H9 (cell line): ENCODE measurements at regions not wholly inside any gene's neighbourhood (a gene's known extent, or its start where the extent isn't known, plus 50 kb on each side); places are given as distances from the start of the nearest gene placed in this dataset.

Experiments used
- DNase-seq: peaks from one replicate; pipeline ENCODE4 v3.0.0-alpha.2; 2017
- H2AFZ ChIP-seq: one replicate; pipeline ENCODE4 v1.6.1; 2013; ENCODE audit warnings: mild to moderate bottlenecking, low read length, control low read depth, moderate library complexity
- H2AK5ac ChIP-seq: 2 replicates; pipeline ENCODE4 v1.6.1; 2013; ENCODE audit warnings: low read length, control low read depth, mixed read lengths; ENCODE audit not compliant: insufficient read length
- H2BK120ac ChIP-seq: one replicate; pipeline ENCODE4 v1.6.1; 2013; ENCODE audit warnings: low read depth, mild to moderate bottlenecking, low read length, control low read depth, inconsistent platforms; ENCODE audit not compliant: poor library complexity, severe bottlenecking
- H2BK12ac ChIP-seq: 2 replicates; pipeline ENCODE4 v1.6.1; 2013; ENCODE audit warnings: low read length, control low read depth, mixed read lengths, low read depth; ENCODE audit not compliant: insufficient read length
- H2BK15ac ChIP-seq: 2 replicates; pipeline ENCODE4 v1.6.1; 2013; ENCODE audit warnings: low read depth, low read length, control low read depth
- H2BK20ac ChIP-seq: one replicate; pipeline ENCODE4 v1.6.1; 2013; ENCODE audit warnings: low read depth, mild to moderate bottlenecking, low read length, control low read depth, inconsistent platforms; ENCODE audit not compliant: poor library complexity, severe bottlenecking
- H2BK5ac ChIP-seq: 2 replicates; pipeline ENCODE4 v1.6.1; 2013; ENCODE audit warnings: low read length, control low read depth, mixed read lengths; ENCODE audit not compliant: insufficient read length
- H3K14ac ChIP-seq: 2 replicates; pipeline ENCODE4 v1.6.1; 2013; ENCODE audit warnings: low read length, control low read depth; ENCODE audit not compliant: insufficient read depth
- H3K18ac ChIP-seq: 2 replicates; pipeline ENCODE4 v1.6.1; 2013; ENCODE audit warnings: low read depth, mild to moderate bottlenecking, mixed read lengths, low read length, control low read depth; ENCODE audit not compliant: insufficient read length
- H3K23ac ChIP-seq: 2 replicates; pipeline ENCODE4 v1.6.1; 2013; ENCODE audit warnings: low read length, control low read depth, mixed read lengths, low read depth; ENCODE audit not compliant: insufficient read length
- H3K23me2 ChIP-seq: 2 replicates; pipeline ENCODE4 v1.6.1; 2013; ENCODE audit warnings: low read depth, mild to moderate bottlenecking, mixed read lengths, low read length, control low read depth; ENCODE audit not compliant: insufficient read length, poor library complexity, severe bottlenecking
- H3K27ac ChIP-seq: 2 replicates; pipeline ENCODE4 v1.5.1; 2013; ENCODE audit warnings: low read length, control low read depth, mixed read lengths, low read depth; ENCODE audit not compliant: insufficient read length
- H3K27me3 ChIP-seq: 2 replicates; pipeline ENCODE4 v1.6.1; 2013; ENCODE audit warnings: low read length, control low read depth, inconsistent platforms; ENCODE audit not compliant: insufficient read depth
- H3K4ac ChIP-seq: 2 replicates; pipeline ENCODE4 v1.6.1; 2013; ENCODE audit warnings: low read depth, mild to moderate bottlenecking, control low read depth, inconsistent platforms, low read length, moderate library complexity
- H3K4me1 ChIP-seq: 2 replicates; pipeline ENCODE4 v1.6.1; 2013; ENCODE audit warnings: low read length, control low read depth, inconsistent platforms; ENCODE audit not compliant: insufficient read depth
- H3K4me2 ChIP-seq: 2 replicates; pipeline ENCODE4 v1.6.1; 2013; ENCODE audit warnings: low read length, control low read depth, mixed read lengths; ENCODE audit not compliant: insufficient read length, insufficient read depth
- H3K56ac ChIP-seq: 2 replicates; pipeline ENCODE4 v1.6.1; 2013; ENCODE audit warnings: low read depth, mild to moderate bottlenecking, mixed read lengths, low read length, control low read depth; ENCODE audit not compliant: insufficient read length
- H3K79me1 ChIP-seq: 2 replicates; pipeline ENCODE4 v1.6.1; 2013; ENCODE audit warnings: low read depth, mild to moderate bottlenecking, moderate library complexity, low read length, control low read depth, inconsistent platforms; ENCODE audit not compliant: insufficient read depth, poor library complexity, severe bottlenecking
- H3K79me2 ChIP-seq: 2 replicates; pipeline ENCODE4 v1.6.1; 2013; ENCODE audit warnings: low read length, control low read depth, inconsistent platforms; ENCODE audit not compliant: insufficient read depth
- H3K9ac ChIP-seq: 2 replicates; pipeline ENCODE4 v1.6.1; 2013; ENCODE audit warnings: low read length, control low read depth, mixed read lengths; ENCODE audit not compliant: insufficient read length; ENCODE audit errors: extremely low read depth
- H3K9me3 ChIP-seq: one replicate; pipeline ENCODE4 v1.6.1; 2013; ENCODE audit warnings: low read depth, low read length, inconsistent platforms; ENCODE audit not compliant: control insufficient read depth
- H3T11ph ChIP-seq: one replicate; pipeline ENCODE4 v1.6.1; 2013; ENCODE audit warnings: mild to moderate bottlenecking, low read length, control low read depth, inconsistent platforms
- H4K20me1 ChIP-seq: one replicate; pipeline ENCODE4 v1.6.1; 2013; ENCODE audit not compliant: control insufficient read depth, insufficient read length, insufficient read depth
- H4K5ac ChIP-seq: 2 replicates; pipeline ENCODE4 v1.6.1; 2013; ENCODE audit warnings: low read depth, mild to moderate bottlenecking, mixed read lengths, low read length, control low read depth; ENCODE audit not compliant: insufficient read length
- H4K8ac ChIP-seq: replicated peaks from 2 replicates; pipeline ENCODE4 v1.6.1; 2013; ENCODE audit warnings: low read length, control low read depth, mixed read lengths, low read depth; ENCODE audit not compliant: insufficient read length
- H4K91ac ChIP-seq: 2 replicates; pipeline ENCODE4 v1.6.1; 2013; ENCODE audit warnings: low read depth, mild to moderate bottlenecking, moderate library complexity, mixed read lengths, low read length, control low read depth; ENCODE audit not compliant: insufficient read length
- H3K27ac Mint-ChIP-seq, 3 experiments: 2 replicates in 2 of 3; 3 replicates in 1 of 3; pipeline ENCODE4 v1.8.0; 2020 to 2021; ENCODE audit warnings: mixed read lengths in 3 of 3, mild to moderate bottlenecking in 1 of 3, moderate library complexity in 1 of 3
- H3K27me3 Mint-ChIP-seq: 2 replicates; pipeline ENCODE4 v1.8.0; 2021; ENCODE audit warnings: low read depth, mild to moderate bottlenecking, moderate library complexity, mixed read lengths
- H3K36me3 Mint-ChIP-seq, 3 experiments: 2 replicates in 2 of 3; 3 replicates in 1 of 3; pipeline ENCODE4 v1.8.0; 2020 to 2021; ENCODE audit warnings: low read depth in 3 of 3, mixed read lengths in 3 of 3; ENCODE audit not compliant: insufficient read depth in 1 of 3
- H3K4me1 Mint-ChIP-seq, 2 experiments: 2 replicates each; pipeline ENCODE4 v1.8.0; 2020; ENCODE audit warnings: mixed read lengths in 2 of 2
- H3K4me3 Mint-ChIP-seq, 2 experiments: 2 replicates in 1 of 2; 3 replicates in 1 of 2; pipeline ENCODE4 v1.8.0; 2020 to 2021; ENCODE audit warnings: mild to moderate bottlenecking in 2 of 2, mixed read lengths in 2 of 2, moderate library complexity in 1 of 2
- H3K9me3 Mint-ChIP-seq, 2 experiments: 2 replicates in 1 of 2; 3 replicates in 1 of 2; pipeline ENCODE4 v1.8.0; 2020; ENCODE audit warnings: mild to moderate bottlenecking in 2 of 2, mixed read lengths in 2 of 2, moderate library complexity in 1 of 2
- WGBS: extraction: QIAGEN DNeasy Blood & Tissue Kit; methylation state at CpG from one replicate; pipeline ENCODE4 v1.1.7; 2013; ENCODE audit warnings: missing lambda C conversion rate, low lambda C conversion rate, mixed read lengths; ENCODE audit not compliant: insufficient read length; ENCODE audit errors: extremely low coverage; 5-methylcytosine and 5-hydroxymethylcytosine counted together
- TF ChIP-seq, protein P1 (sequence below): fragments of 200-600 bp; sonication (generic); conservative IDR thresholded peaks from 3 replicates; pipeline ENCODE4 v1.8.0; 2021; ENCODE audit warnings: antibody characterized with exemption, mild to moderate bottlenecking

DNA sequence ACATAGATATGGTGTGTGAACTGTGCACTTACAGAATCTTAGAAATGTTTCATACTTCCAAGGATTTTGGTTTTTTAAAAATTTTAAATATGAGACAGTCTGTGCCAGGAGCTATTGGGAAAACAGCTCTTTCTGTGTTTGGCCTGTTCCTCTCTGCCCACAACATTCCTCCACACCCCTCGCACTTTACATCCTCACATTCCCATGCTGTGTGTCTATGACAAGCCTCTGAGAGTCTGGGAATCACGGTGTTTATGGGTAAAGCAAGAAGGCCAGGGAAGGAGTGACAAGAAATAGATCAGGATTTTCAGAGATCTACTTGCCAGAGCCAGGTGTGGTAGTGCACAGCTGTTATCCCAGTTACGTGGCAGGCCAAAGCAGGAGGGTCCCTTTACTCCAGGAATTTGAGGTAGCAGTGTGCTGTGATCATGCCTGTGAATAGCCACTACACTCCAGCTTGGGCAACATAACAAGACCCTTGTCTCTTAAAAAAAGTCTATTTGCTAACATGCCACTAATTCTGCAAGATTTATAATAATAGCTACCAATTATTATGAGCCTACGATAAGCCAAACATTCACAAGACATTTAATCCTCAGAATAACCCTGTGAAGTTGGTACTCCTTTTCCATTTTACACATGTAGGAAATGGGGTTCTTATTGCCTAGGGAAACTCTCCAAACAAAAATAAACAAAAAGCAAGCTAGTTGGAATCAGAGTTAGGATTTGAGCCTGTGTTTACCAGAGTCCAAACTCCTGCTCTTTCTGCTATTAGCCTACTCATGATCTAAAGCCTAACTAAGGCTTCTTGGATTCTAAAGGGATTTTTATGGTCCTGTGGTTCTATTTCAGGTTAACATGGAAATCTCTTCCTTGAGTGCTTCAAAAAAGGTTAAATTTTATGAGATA is 168.3 kb upstream of the SP8 start:
- no peak overlapping the region for H4K8ac ChIP-seq
- Mint-ChIP-seq H3K27me3 (no peaks in the 10 kb centered on the region), H3K4me1 (peaks cover 23 to 24% of the 10 kb centered on the region in 2 experiments), H3K4me3 (no peak overlapping the region), H3K9me3 (no peaks in the 10 kb centered on the region; a peak in 1 of 5 replicates), H3K36me3 (no peaks in the 10 kb centered on the region), H3K27ac (peak overlapping the region in 1 of 3 experiments; percentile 59; a peak in 4 of 7 replicates)
- H3K23ac ChIP-seq: no peak overlapping the region
- H3K27ac ChIP-seq: no peak overlapping the region
- no peak overlapping the region for H2BK5ac ChIP-seq
- H2BK20ac ChIP-seq: no peak overlapping the region
- no peaks in the 10 kb centered on the region for H3K79me2 ChIP-seq
- H3K14ac ChIP-seq: no peak overlapping the region
- no peak overlapping the region for H2BK15ac ChIP-seq
- H3K9ac ChIP-seq: no peak overlapping the region
- H3K18ac ChIP-seq: no peak overlapping the region
- H3K4me2 ChIP-seq: no peak overlapping the region
- no CpG with 5 or more reads among the region's 4 CpGs for WGBS
- H2AFZ ChIP-seq: no peak overlapping the region
- H3K27me3 ChIP-seq: no peaks in the 10 kb centered on the region
- DNase-seq: no peak
- no peak overlapping the region for H4K5ac ChIP-seq
- no peak overlapping the region for H3K56ac ChIP-seq
- no peak overlapping the region for H2BK12ac ChIP-seq
- no peak overlapping the region for H3T11ph ChIP-seq
- no peaks in the 10 kb centered on the region for H3K79me1 ChIP-seq
- H3K4me1 ChIP-seq: peaks cover 3% of the 10 kb centered on the region; the same call in 1 of the 2 replicates
- TF ChIP-seq, protein P1, sequence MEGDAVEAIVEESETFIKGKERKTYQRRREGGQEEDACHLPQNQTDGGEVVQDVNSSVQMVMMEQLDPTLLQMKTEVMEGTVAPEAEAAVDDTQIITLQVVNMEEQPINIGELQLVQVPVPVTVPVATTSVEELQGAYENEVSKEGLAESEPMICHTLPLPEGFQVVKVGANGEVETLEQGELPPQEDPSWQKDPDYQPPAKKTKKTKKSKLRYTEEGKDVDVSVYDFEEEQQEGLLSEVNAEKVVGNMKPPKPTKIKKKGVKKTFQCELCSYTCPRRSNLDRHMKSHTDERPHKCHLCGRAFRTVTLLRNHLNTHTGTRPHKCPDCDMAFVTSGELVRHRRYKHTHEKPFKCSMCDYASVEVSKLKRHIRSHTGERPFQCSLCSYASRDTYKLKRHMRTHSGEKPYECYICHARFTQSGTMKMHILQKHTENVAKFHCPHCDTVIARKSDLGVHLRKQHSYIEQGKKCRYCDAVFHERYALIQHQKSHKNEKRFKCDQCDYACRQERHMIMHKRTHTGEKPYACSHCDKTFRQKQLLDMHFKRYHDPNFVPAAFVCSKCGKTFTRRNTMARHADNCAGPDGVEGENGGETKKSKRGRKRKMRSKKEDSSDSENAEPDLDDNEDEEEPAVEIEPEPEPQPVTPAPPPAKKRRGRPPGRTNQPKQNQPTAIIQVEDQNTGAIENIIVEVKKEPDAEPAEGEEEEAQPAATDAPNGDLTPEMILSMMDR: no peak
- no peak overlapping the region for H2AK5ac ChIP-seq
- H2BK120ac ChIP-seq: no peak overlapping the region
- no peak overlapping the region for H3K4ac ChIP-seq
- no peaks in the 10 kb centered on the region for H3K9me3 ChIP-seq
- no peaks in the 10 kb centered on the region for H4K20me1 ChIP-seq
- H3K23me2 ChIP-seq: no peaks in the 10 kb centered on the region
- H4K91ac ChIP-seq: no peak overlapping the region
